Left renal pelvis (tissue), 4 donors: ENCODE measurements at regions not wholly inside any gene's neighbourhood (a gene's known extent, or its start where the extent isn't known, plus 50 kb on each side); places are given as distances from the start of the nearest gene placed in this dataset.
"Not testable (repeated sequence)": the region's sequence is repeated elsewhere in the genome, so short reads cannot be mapped to it uniquely, and the experiment has no call there.

Experiments
- DNase-seq, 4 donors: peaks; one replicate each; pipeline ENCODE4 v3.0.0-alpha.2; 2013; ENCODE audit warnings: low read depth in 4 of 4, low spot score in 3 of 4

- no peak for DNase-seq
These were observed 185.5 kb upstream of the CDH4 start for GRCh38 chr20:61066526-61066925.

GRCh38 chr20:61067221-61067620 lies 184.8 kb upstream of the CDH4 start:
- DNase-seq: no peak

- no peak for DNase-seq
These were observed 179.7 kb upstream of the CDH4 start for GRCh38 chr20:61072398-61072797.

DNA sequence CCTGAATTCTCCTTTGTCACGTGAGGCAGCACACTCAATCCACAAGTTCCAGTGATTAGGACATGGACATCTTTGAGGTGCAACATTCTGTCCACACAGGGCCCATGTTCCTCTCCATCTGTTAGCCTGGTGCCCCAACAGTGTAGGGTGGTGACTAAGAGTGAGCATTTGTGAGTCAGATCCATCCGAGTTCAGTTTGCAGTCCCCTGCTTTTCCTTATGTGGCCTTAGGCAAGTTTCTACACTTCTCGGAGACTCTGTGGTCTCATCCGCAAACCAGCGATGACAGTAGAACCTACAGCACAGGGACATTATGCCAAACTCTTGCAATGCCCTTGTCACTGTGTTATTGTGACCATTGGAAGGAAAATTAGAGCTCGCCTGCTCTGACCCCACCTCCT lies 178.7 kb upstream of the CDH4 start:
- no peak for DNase-seq

DNA sequence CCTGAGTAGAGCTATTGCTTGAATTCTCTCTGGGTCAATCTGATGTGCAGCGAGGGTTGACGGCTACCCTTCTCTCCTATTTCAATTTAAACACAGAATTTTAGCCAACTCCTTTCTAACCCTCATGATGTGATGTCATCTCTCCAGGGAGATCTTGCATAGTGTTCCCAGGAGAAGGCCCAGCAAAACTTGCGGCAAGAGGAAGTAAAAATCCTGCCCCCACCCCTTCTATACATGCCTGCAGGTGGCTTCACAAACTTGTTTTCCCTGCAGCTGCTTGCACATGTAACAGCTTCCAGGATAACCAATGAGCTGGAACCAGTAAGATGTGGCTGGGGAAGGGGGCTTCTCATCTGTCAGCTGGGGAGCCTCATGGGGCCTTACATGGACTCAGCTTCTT lies 169.3 kb upstream of the CDH4 start:
- DNase-seq: peak in 1 of 4 donors; percentile 12

DNA sequence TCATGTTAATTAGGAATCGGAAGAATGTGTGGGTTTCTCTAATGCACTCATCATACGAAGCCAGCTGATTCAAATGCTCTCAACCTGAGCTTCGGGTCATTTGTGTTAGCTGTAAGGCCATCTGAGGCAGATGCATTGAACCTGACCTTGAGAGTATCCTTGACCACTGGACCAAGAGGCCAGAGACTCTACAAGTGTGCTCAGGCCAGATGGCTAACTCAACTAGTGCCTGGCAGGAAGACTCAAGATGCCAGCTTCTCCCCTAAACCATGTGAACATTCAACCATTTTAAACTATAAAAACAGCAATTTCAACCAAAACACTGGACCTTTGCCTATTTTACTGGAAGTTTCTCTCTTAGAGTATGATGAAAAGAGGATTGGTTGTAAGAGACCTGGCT lies 168.6 kb upstream of the CDH4 start:
- DNase-seq: no peak

GRCh38 chr20:61086031-61086430 lies 166.0 kb upstream of the CDH4 start:
- DNase-seq: no peak

GRCh38 chr20:61090541-61090940 lies 161.5 kb upstream of the CDH4 start:
- no peak for DNase-seq

GRCh38 chr20:61092251-61092650 lies 159.8 kb upstream of the CDH4 start:
- DNase-seq: no peak

- no peak for DNase-seq
These were observed 157.5 kb upstream of the CDH4 start for GRCh38 chr20:61094581-61094980.

- DNase-seq: no peak
These were observed 155.6 kb upstream of the CDH4 start for GRCh38 chr20:61096463-61096862.

GRCh38 chr20:61099806-61100205 lies 152.3 kb upstream of the CDH4 start:
- peak in 1 of 4 donors; percentile 12 for DNase-seq

DNA sequence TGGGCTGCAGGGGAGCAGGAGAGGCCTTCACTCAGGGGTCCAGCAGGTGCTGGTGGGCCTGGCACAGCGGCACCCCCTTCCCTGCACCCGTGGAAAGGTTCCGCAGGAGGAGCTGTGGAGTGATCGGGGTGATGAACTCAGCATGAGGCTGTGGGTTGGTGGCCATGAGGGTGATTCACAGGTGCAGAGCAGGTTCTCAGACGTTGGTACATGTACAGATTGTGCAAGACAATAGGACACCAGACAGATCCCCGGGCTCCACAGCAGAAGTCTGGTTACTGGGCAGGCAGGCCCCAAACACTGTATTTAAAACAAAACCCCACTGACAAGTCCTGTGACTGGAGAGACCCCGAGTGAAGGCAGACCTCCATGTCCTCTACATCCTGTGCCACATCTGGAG lies 151.6 kb upstream of the CDH4 start:
- DNase-seq: no peak

- DNase-seq: not testable (repeated sequence)
These were observed 150.7 kb upstream of the CDH4 start for GRCh38 chr20:61101321-61101720.

DNA sequence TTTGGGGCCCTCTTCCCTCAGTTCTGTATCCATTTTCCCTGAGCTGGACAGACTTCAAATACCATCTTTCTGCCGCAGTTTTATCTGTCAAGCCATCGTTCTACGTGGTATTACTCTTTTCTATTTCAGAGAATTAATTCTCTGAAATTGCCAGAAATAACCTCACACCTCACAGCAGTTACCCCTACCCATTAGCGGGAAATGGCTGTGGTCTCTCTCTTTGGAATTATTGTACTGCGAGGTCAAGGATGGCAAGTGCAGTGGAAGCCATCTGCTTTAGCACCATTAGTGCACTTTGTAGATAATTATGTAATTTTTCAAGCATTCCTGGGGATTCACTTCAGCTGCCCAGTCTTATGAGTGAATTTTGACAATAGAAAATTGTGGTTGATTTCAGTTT lies 147.8 kb upstream of the CDH4 start:
- DNase-seq: no peak

DNA sequence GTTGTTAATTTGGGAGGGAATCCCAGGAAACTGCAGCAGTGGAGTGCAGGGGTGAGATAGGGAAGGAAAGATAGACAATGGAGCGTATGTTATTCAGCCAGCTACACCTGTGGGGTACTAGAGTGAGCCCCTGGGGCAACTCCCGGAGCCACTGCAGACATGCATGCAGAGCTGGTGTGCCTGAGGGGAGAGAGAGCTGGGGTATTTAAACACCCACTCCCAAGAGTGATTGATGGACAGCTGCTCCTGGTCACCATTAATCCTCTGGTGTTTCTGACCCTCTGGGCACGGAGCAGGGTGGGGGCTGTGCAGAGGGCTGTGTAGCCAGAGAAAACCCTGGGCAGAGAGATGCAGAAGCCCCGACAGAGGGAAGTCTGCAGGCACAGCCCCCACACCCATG lies 146.7 kb upstream of the CDH4 start:
- DNase-seq: no peak

GRCh38 chr20:61106438-61106837 lies 145.6 kb upstream of the CDH4 start:
- DNase-seq: no peak

GRCh38 chr20:61109221-61109805 lies 142.7 kb upstream of the CDH4 start:
- DNase-seq: no peak

GRCh38 chr20:61112515-61112914 lies 139.5 kb upstream of the CDH4 start:
- DNase-seq: no peak

- no peak for DNase-seq
These were observed 138.3 kb upstream of the CDH4 start for GRCh38 chr20:61113731-61114130.

DNA sequence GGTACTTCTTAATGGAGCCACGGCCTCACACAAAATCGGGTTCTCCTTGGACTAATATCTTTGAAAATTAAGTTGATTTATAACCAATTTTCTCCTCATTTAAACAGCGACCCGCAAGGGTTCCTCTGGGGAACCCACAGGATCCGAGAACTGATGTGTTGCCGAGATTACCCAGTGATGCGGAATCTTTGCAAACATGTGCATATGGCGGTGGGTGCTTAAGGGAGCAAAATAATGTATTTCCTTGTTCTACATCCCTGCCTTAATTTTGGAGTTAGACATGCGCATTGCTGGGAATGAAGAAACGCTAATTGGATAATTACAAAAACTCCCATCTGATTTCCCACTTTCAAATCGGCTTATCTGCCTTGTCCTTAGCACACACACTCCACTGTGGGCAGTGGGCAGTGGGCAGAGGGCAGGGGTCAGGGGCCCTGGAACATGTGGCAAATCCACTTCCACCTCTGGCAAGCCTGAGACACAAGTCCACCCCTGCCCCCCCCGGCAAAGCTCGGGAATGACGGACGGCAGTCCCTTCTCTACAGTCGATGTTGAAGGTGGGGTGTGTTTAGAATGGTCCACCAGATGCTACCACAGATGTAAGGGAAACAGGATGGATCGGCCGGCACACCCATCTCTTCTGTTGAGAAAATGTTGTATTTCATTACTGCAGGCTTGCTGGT lies 137.4 kb upstream of the CDH4 start:
- DNase-seq: no peak

DNA sequence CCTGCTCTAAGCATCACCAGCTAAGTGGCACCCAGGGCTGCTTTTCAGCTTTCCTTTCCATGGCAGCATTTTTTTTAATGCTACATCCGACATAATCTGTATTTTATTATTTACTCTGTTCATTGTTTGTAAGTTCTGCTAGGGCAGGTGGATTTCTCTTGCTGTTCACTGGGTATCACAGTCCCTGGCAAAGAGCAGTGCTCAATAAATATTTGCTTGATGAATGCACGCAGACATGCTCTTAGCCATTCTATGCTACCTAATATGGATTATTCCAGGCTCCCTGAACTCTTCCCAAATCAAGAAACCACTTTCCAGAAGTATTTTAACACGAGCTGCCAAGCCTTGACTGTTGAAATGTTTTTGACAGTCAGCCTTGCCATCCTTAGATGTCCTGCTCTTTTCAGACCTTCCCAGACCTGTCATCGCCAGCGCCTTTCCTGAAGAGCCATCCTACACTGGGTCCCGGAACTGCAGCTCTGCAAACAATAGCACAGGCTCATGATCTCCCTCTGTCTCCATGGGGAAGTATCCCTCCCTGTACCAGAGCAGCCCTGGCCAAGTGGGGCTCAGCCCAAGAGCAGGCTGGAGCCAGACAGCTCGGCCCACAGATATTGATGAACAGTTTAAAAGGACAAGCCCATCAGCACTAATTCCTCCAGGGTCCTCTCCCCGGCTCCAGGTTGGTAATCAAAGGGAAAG lies 136.5 kb upstream of the CDH4 start:
- DNase-seq: no peak
